HCT116 (cell line): ENCODE measurements at regions not wholly inside any gene's neighbourhood (a gene's known extent, or its start where the extent isn't known, plus 50 kb on each side); places are given as distances from the start of the nearest gene placed in this dataset.

Source experiments
- ELF1 ChIP-seq: IDR thresholded peaks from 2 replicates; pipeline ENCODE4 v1.6.1; 2012; ENCODE audit warnings: low read depth, borderline replicate concordance
- EZH2 ChIP-seq: fragments of 200-600 bp; sonication (generic); IDR thresholded peaks from 2 replicates; pipeline ENCODE4 v1.6.1; 2017; ENCODE audit warnings: antibody characterized with exemption, mixed run types
- EZH2phosphoT487 ChIP-seq: fragments of 200-600 bp; IDR thresholded peaks from 2 replicates; pipeline ENCODE4 v1.6.1; 2018; ENCODE audit warnings: antibody characterized with exemption, borderline replicate concordance
- JUND ChIP-seq: IDR thresholded peaks from 2 replicates; pipeline ENCODE4 v1.6.1; 2012
- POLR2A ChIP-seq: IDR thresholded peaks from 2 replicates; pipeline ENCODE4 v1.7.0; 2011; ENCODE audit warnings: borderline replicate concordance; ENCODE audit not compliant: insufficient read depth, insufficient read length; ENCODE audit errors: extremely low read depth
- RAD21 ChIP-seq: IDR thresholded peaks from 2 replicates; pipeline ENCODE4 v1.6.1; 2012; ENCODE audit warnings: low read depth, mild to moderate bottlenecking
- SIN3A ChIP-seq: IDR thresholded peaks from 2 replicates; pipeline ENCODE4 v1.6.1; 2012; ENCODE audit warnings: low read depth
- TF ChIP-seq, protein P1 (sequence below), 3 experiments: fragments of 200-600 bp in 1 of 3; sonication (generic) in 1 of 3; IDR thresholded peaks in 2 of 3; conservative IDR thresholded peaks in 1 of 3; 2 replicates each; pipeline ENCODE4 v1.5.1; 2012 to 2017; ENCODE audit warnings: low read depth in 2 of 3, low read length in 2 of 3, antibody characterized with exemption in 1 of 3, borderline replicate concordance in 1 of 3, control low read depth in 1 of 3, mild to moderate bottlenecking in 1 of 3, mixed read lengths in 1 of 3, mixed run types in 1 of 3, moderate library complexity in 1 of 3; ENCODE audit not compliant: insufficient read depth in 1 of 3
- TF ChIP-seq, protein P2 (sequence below): IDR thresholded peaks from 2 replicates; pipeline ENCODE4 v1.6.1; 2012
- TF ChIP-seq, protein P3 (sequence below): IDR thresholded peaks from 2 replicates; pipeline ENCODE4 v1.6.1; 2012

DNA sequence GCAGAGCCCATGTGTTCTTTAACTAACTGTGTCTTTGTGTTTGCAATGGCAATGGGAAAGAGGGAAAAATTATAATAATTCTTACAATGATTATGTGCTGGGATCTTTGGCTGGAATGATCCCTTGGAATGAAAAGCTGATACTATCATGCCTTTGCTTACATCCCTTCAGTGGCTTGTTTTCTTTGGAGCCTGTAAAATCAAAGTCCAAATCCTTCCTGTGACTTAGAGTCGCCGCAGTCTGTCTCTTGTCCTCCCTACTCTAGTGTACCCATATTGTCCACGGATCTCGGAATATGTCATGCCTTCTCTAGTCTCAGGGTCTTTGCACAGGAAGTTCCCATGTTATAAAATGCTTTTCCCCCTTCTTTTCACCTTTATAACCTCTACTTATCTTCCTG is 111.7 kb upstream of the MAF start:
- TF ChIP-seq, protein P1, sequence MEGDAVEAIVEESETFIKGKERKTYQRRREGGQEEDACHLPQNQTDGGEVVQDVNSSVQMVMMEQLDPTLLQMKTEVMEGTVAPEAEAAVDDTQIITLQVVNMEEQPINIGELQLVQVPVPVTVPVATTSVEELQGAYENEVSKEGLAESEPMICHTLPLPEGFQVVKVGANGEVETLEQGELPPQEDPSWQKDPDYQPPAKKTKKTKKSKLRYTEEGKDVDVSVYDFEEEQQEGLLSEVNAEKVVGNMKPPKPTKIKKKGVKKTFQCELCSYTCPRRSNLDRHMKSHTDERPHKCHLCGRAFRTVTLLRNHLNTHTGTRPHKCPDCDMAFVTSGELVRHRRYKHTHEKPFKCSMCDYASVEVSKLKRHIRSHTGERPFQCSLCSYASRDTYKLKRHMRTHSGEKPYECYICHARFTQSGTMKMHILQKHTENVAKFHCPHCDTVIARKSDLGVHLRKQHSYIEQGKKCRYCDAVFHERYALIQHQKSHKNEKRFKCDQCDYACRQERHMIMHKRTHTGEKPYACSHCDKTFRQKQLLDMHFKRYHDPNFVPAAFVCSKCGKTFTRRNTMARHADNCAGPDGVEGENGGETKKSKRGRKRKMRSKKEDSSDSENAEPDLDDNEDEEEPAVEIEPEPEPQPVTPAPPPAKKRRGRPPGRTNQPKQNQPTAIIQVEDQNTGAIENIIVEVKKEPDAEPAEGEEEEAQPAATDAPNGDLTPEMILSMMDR (IDR thresholded peaks at IDR 0.05 in 2 of 3, conservative IDR thresholded peaks at IDR 0.05 in 1 of 3; ENCODE audit: borderline replicate concordance in 1 of 3, insufficient read depth in 1 of 3, low read depth in 2 of 3, low read length in 2 of 3): no peak
- TF ChIP-seq JUND: no peak
- no peak for TF ChIP-seq EZH2
- no peak for TF ChIP-seq ELF1
- no peak for TF ChIP-seq POLR2A
- TF ChIP-seq SIN3A: no peak
- TF ChIP-seq, protein P2, sequence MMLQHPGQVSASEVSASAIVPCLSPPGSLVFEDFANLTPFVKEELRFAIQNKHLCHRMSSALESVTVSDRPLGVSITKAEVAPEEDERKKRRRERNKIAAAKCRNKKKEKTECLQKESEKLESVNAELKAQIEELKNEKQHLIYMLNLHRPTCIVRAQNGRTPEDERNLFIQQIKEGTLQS: no peak
- TF ChIP-seq, protein P3, sequence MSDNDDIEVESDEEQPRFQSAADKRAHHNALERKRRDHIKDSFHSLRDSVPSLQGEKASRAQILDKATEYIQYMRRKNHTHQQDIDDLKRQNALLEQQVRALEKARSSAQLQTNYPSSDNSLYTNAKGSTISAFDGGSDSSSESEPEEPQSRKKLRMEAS: no peak
- no peak for TF ChIP-seq RAD21
- no peak for TF ChIP-seq EZH2phosphoT487
